NB4 (cell line): ENCODE measurements at regions not wholly inside any gene's neighbourhood (a gene's known extent, or its start where the extent isn't known, plus 50 kb on each side); places are given as distances from the start of the nearest gene placed in this dataset.

ENCODE experiments used
- MYC ChIP-seq: IDR thresholded peaks from 2 replicates; pipeline ENCODE4 v1.6.1; 2011; ENCODE audit warnings: low read depth, low read length
- POLR2A ChIP-seq: IDR thresholded peaks from 2 replicates; pipeline ENCODE4 v1.6.1; 2011; ENCODE audit warnings: mild to moderate bottlenecking; ENCODE audit not compliant: insufficient read length; ENCODE audit errors: extremely low read depth
- TF ChIP-seq, protein P1 (sequence below): IDR thresholded peaks from one replicate; pipeline ENCODE4 v1.5.1; 2012; ENCODE audit warnings: low read depth, low read length

DNA sequence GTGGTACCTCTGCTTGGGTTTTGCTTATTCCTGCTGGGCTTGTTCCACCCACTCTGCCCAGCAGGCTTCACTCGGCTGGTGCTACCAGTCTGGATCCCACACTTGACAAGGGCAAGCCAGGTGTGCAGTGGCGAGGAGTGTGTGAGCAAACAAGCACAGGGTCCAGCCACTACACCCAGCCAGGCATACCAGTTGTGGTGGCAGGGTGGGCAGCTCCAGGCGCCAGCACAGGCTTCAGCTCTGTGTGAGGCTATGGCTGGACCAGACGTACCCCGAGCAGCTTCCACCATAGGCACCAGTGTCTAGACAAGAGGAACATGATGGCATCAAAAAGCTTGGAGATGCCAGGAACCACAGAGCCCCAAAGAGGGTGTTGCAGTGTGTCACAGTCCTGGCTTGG, 93.1 kb upstream of the GALNT5 start:
- TF ChIP-seq, protein P1, sequence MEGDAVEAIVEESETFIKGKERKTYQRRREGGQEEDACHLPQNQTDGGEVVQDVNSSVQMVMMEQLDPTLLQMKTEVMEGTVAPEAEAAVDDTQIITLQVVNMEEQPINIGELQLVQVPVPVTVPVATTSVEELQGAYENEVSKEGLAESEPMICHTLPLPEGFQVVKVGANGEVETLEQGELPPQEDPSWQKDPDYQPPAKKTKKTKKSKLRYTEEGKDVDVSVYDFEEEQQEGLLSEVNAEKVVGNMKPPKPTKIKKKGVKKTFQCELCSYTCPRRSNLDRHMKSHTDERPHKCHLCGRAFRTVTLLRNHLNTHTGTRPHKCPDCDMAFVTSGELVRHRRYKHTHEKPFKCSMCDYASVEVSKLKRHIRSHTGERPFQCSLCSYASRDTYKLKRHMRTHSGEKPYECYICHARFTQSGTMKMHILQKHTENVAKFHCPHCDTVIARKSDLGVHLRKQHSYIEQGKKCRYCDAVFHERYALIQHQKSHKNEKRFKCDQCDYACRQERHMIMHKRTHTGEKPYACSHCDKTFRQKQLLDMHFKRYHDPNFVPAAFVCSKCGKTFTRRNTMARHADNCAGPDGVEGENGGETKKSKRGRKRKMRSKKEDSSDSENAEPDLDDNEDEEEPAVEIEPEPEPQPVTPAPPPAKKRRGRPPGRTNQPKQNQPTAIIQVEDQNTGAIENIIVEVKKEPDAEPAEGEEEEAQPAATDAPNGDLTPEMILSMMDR = no peak
- TF ChIP-seq POLR2A (no peak), MYC (no peak)
